CD4-positive, alpha-beta memory T cell (primary cell): ENCODE measurements at regions not wholly inside any gene's neighbourhood (a gene's known extent, or its start where the extent isn't known, plus 50 kb on each side); places are given as distances from the start of the nearest gene placed in this dataset.
"Not testable (repeated sequence)": the region's sequence is repeated elsewhere in the genome, so short reads cannot be mapped to it uniquely, and the experiment has no call there.

Source experiments
- CTCF ChIA-PET: fragments of 350-600 bp; sonication (Branson Sonifier 250); formaldehyde crosslinking; loops from one replicate; lab custom pipeline; 2021; ENCODE audit warnings: inconsistent platforms; ENCODE audit not compliant: partially characterized antibody; lab: Charles Lee
- POLR2A ChIA-PET: fragments of 350-600 bp; sonication (Branson Sonifier 250); formaldehyde crosslinking; loops from one replicate; lab custom pipeline; 2021; ENCODE audit not compliant: partially characterized antibody; lab: Charles Lee
- DNase-seq, 5 donors: peaks; one replicate each; pipeline versions ENCODE4 v3.0.0 to v3.0.0-alpha.2; 2020 to 2022; ENCODE audit warnings: mixed read lengths in 1 of 5
- H3K27ac ChIP-seq: one replicate; pipeline ENCODE4 v1.7.0; 2013; ENCODE audit warnings: low read depth, low read length
- H3K27me3 ChIP-seq: 2 replicates; pipeline ENCODE4 v1.7.0; 2013; ENCODE audit warnings: mild to moderate bottlenecking, low read length, moderate library complexity; ENCODE audit not compliant: insufficient read depth
- H3K36me3 ChIP-seq: 2 replicates; pipeline ENCODE4 v1.7.0; 2013; ENCODE audit warnings: mild to moderate bottlenecking, low read length, moderate library complexity; ENCODE audit not compliant: insufficient read depth
- H3K4me1 ChIP-seq: 2 replicates; pipeline ENCODE4 v1.7.0; 2013; ENCODE audit warnings: mild to moderate bottlenecking, low read length, moderate library complexity; ENCODE audit not compliant: insufficient read depth
- H3K4me3 ChIP-seq, 2 donors: one replicate each; pipeline ENCODE4 v1.7.0; 2013; ENCODE audit warnings: low read length in 2 of 2, mild to moderate bottlenecking in 1 of 2
- H3K9me3 ChIP-seq, 2 donors: one replicate each; pipeline ENCODE4 v1.7.0; 2013; ENCODE audit warnings: low read length in 2 of 2, control low read depth in 1 of 2; ENCODE audit not compliant: control insufficient read depth in 1 of 2
- H3K27ac Mint-ChIP-seq, 7 donors: one replicate each; pipeline ENCODE4 v1.8.0; 2020 to 2021; ENCODE audit warnings: mixed read lengths in 7 of 7, mild to moderate bottlenecking in 6 of 7, inconsistent platforms in 3 of 7, moderate library complexity in 3 of 7
- H3K27me3 Mint-ChIP-seq, 2 donors: one replicate each; pipeline ENCODE4 v1.8.0; 2020 to 2021; ENCODE audit warnings: mixed read lengths in 2 of 2
- H3K36me3 Mint-ChIP-seq, 2 donors: one replicate each; pipeline ENCODE4 v1.8.0; 2020 to 2021; ENCODE audit warnings: mixed read lengths in 2 of 2, inconsistent platforms in 1 of 2, mild to moderate bottlenecking in 1 of 2
- H3K4me1 Mint-ChIP-seq, 4 donors: one replicate each; pipeline ENCODE4 v1.8.0; 2020 to 2021; ENCODE audit warnings: mixed read lengths in 4 of 4, mild to moderate bottlenecking in 1 of 4
- H3K4me3 Mint-ChIP-seq, 8 donors: one replicate each; pipeline ENCODE4 v1.8.0; 2020 to 2021; ENCODE audit warnings: mixed read lengths in 8 of 8, mild to moderate bottlenecking in 7 of 8, moderate library complexity in 6 of 8, inconsistent platforms in 3 of 8
- H3K9me3 Mint-ChIP-seq, 8 donors: one replicate each; pipeline ENCODE4 v1.8.0; 2020 to 2021; ENCODE audit warnings: mixed read lengths in 8 of 8, mild to moderate bottlenecking in 5 of 8, inconsistent platforms in 3 of 8, moderate library complexity in 1 of 8
- intact Hi-C: fragments of 100-400 bp; cut with micrococcal nuclease; formaldehyde crosslinking; loops from one replicate; pipeline ENCODE4 v1.15.1; 2023

DNA sequence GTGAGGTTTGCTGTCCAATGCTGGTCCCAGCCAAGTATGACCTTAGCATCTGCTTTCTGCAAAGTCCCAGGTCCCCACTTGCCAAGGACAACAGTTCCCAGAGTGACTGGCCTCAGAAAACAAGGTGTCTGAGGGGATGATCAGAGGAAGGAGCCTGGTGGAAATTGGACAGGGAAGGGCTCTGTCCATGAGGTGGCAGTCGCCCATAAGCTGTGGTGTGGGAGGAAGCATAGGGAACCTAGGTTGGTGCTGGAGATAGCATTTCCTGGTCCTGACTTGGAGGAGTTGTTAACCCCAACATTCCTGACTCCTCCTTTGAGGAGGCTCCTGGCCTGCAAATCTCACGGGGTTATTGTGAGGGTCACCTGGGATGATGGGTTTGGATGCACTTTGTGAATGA, 77.8 kb downstream of the LIMS4 start:
- H3K27me3 ChIP-seq, H3K27ac Mint-ChIP-seq, H3K4me1 ChIP-seq, H3K36me3 ChIP-seq, H3K27ac ChIP-seq, H3K9me3 ChIP-seq, CTCF ChIA-PET, H3K4me1 Mint-ChIP-seq, H3K36me3 Mint-ChIP-seq, POLR2A ChIA-PET, H3K4me3 Mint-ChIP-seq, intact Hi-C loops, DNase-seq, H3K27me3 Mint-ChIP-seq, H3K4me3 ChIP-seq, H3K9me3 Mint-ChIP-seq: not testable (repeated sequence)

DNA sequence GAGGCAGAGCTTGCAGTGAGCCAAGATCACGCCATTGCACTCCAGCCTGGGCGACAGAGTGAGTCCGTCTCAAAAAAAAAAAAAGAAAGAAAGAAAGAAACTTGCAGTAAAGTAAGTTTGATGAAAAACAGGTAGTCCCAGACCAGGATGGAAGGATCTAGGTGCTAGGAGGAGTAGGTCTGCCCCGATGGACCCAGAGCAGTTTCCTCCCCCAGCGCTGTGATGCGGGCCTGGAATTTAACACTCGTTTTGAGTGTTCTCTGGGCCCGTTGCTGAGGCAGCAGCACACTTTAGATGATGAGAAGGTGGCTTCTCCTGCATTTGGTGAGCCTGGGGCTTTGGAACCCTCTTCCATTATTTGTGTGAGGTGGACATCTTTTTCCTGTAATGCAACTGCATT, 80.2 kb downstream of the LIMS4 start:
- DNase-seq, H3K27me3 ChIP-seq, H3K27ac ChIP-seq, H3K4me3 Mint-ChIP-seq, H3K36me3 ChIP-seq, H3K27ac Mint-ChIP-seq, H3K9me3 Mint-ChIP-seq, H3K4me1 Mint-ChIP-seq, intact Hi-C loops, H3K9me3 ChIP-seq, H3K27me3 Mint-ChIP-seq, POLR2A ChIA-PET, CTCF ChIA-PET, H3K4me3 ChIP-seq, H3K4me1 ChIP-seq, H3K36me3 Mint-ChIP-seq: not testable (repeated sequence)

DNA sequence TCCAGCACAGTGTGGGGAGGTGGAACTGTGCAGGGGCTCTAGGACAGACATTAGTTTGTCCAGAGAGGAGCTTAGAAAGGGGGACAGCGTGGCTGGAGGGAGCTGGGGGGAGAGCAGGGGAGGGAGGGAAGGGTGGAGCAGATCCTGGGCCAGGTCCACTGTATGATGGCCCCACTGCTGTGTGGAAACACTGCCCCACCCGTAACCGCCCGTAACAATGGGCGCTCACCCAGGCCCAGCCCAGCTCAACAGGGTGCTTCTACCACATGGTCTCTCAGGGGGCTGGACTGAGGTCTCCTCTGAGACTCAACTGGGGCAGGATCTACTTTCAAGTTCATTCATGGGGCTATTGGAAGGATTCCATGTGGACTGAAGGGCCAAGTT, 81.6 kb downstream of the LIMS4 start:
- not testable (repeated sequence) for H3K27ac ChIP-seq

DNA sequence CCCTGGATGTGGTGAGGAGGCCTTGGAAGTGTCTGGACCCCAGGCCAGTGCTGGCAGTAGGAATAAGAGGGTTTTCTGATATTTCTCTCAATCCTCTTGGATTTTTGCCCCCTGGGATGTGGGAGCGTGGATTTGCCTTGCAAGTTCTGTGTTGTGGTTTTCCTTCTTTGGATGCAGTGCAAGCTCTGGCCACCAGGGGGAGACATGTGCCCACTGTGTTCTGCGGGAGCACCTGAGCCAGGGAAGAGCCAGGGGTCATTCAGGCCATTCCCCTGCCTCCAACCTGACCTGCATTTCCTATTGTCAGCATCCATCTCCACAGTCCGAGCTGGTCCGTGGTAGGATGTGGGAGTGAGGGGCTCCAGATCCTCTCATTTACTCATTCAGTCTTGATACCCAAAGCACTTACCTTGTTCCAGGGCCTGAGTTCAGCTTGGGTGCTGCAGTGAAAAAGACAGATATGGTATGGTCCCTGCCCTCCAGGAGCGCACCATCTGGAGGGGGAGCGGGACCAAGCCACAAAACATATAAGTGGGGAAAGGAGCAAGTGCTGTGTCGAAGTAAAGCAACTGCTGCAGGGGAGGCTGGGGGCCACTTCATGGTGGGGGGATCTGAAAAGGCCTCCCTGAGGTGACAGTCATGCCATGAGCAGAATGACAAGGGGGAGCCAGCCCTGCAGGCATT, 82.1 kb downstream of the LIMS4 start:
- H3K9me3 Mint-ChIP-seq, H3K4me1 Mint-ChIP-seq, H3K27ac ChIP-seq, H3K4me1 ChIP-seq, intact Hi-C loops, H3K36me3 ChIP-seq, POLR2A ChIA-PET, H3K9me3 ChIP-seq, H3K36me3 Mint-ChIP-seq, H3K27ac Mint-ChIP-seq, CTCF ChIA-PET, H3K4me3 ChIP-seq, H3K27me3 ChIP-seq, H3K27me3 Mint-ChIP-seq, H3K4me3 Mint-ChIP-seq: not testable (repeated sequence)
- DNase-seq, result peak in 1 of 5 donors; percentile 0

More for the DNA sequence above, 81.6 kb downstream of the LIMS4 start:
- intact Hi-C loops, CTCF ChIA-PET, H3K9me3 ChIP-seq, H3K27ac Mint-ChIP-seq, H3K36me3 Mint-ChIP-seq, H3K4me3 ChIP-seq, DNase-seq, H3K27me3 ChIP-seq, H3K4me3 Mint-ChIP-seq, H3K27me3 Mint-ChIP-seq, H3K4me1 Mint-ChIP-seq, H3K36me3 ChIP-seq, H3K4me1 ChIP-seq, POLR2A ChIA-PET, H3K9me3 Mint-ChIP-seq: not testable (repeated sequence)

DNA sequence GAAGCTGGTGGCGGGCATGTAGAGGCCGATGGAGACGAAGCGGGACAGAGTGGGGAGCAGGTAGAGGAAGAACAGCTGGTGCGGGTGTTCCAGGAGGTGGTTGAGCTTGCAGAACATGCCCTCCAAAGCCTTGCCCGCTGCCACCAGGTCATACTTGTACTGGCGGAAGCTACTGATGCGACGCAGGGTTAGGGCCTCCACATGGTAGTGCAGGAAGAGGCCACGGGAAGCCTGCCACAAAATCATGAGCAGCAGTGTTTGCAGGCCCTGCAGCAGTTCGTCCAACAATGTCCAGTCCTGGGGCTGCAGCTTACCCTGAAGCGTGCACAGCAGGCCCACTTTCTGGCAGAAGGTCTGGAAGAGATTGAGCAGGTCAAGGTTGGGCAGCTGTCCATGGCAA, 85.6 kb downstream of the LIMS4 start:
- DNase-seq, result peak in 1 of 5 donors; percentile 7
- H3K27me3 Mint-ChIP-seq, H3K36me3 Mint-ChIP-seq, CTCF ChIA-PET, H3K4me3 ChIP-seq, H3K4me1 ChIP-seq, H3K4me1 Mint-ChIP-seq, intact Hi-C loops, H3K27ac ChIP-seq, H3K27ac Mint-ChIP-seq, H3K9me3 Mint-ChIP-seq, POLR2A ChIA-PET, H3K36me3 ChIP-seq, H3K4me3 Mint-ChIP-seq, H3K9me3 ChIP-seq, H3K27me3 ChIP-seq: not testable (repeated sequence)

DNA sequence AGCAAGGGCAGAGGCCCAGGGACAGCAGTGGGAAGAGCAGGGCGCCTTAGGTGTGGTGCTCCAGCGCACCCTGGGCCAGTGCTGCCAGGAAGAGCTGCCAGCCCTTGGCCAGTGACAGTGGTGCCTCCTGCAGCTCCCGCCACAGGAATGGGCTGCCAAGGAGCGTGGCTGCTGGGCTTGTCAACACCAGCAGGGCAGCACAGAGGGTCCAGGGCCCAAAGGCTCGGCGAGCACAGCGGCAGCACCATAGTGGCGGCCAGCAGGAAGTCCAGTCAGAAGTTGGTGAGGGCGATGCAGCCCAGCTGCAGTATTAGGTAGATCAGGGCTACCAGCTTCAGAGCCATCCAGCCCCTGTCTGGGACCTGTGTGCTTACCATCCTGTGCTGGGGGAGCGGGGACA, 86.1 kb downstream of the LIMS4 start:
- H3K4me3 Mint-ChIP-seq, POLR2A ChIA-PET, H3K4me1 Mint-ChIP-seq, intact Hi-C loops, H3K9me3 Mint-ChIP-seq, H3K27ac Mint-ChIP-seq, CTCF ChIA-PET, H3K27ac ChIP-seq, H3K9me3 ChIP-seq, H3K36me3 Mint-ChIP-seq, H3K27me3 Mint-ChIP-seq, H3K4me3 ChIP-seq, H3K36me3 ChIP-seq, H3K27me3 ChIP-seq, H3K4me1 ChIP-seq: not testable (repeated sequence)
- DNase-seq, result peak in 1 of 5 donors; percentile 7

DNA sequence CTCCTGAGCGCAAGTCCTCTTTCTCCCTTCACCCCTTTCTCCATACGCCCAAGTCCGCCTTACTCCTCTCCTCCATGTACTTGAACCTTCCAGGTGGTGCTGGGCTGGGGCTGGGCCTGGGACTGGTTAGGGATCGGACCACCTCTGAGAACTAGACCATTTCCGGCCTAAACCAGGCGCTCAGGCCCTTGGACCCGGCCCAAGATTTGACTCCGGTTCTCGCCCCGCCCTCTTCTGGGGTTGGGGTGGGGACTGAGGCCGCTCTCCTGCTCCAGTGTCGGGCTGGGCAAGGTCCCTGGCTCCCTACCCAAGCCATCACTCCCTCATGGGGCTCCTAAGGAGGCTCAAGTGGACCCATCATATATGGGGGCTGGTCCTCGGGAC, 87.9 kb downstream of the LIMS4 start:
- H3K4me3 Mint-ChIP-seq, H3K27me3 Mint-ChIP-seq, intact Hi-C loops, H3K4me1 ChIP-seq, H3K27ac Mint-ChIP-seq, DNase-seq, H3K4me3 ChIP-seq, POLR2A ChIA-PET, H3K9me3 ChIP-seq, H3K27ac ChIP-seq, H3K36me3 ChIP-seq, CTCF ChIA-PET, H3K4me1 Mint-ChIP-seq, H3K27me3 ChIP-seq, H3K9me3 Mint-ChIP-seq, H3K36me3 Mint-ChIP-seq: not testable (repeated sequence)

DNA sequence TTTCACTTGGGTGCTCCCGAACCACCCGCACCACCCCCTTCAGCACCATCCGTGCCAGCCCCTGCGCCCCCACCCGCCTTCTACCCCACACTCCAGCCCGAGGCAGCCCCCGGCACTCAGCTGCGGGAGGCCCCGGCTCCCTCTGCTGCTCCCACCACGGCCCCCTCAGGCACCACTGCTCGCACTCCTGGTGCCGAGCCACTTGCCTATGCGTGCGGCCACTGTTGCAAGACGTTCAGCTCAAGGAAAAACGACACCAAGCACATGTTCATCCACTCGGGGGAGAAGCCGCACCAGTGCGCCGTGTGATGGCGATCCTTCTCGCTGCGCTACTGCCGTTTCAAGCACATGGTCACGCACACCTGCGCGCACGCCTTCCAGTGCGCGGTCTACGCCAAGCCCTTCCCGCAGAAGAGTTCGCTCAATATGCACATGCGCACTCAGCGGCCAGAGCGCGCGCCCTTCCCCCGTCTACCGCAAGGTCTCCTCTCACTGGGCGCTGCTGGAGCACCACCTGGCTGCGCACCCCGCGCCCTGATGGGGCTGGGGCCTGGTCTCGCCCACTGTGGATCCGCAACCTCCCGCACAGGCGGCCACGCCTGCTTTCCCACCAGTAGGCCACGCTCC, 88.4 kb downstream of the LIMS4 start:
- H3K27ac Mint-ChIP-seq, H3K27me3 Mint-ChIP-seq, H3K36me3 ChIP-seq, H3K4me1 Mint-ChIP-seq, H3K9me3 Mint-ChIP-seq, H3K4me3 ChIP-seq, H3K4me1 ChIP-seq, POLR2A ChIA-PET, intact Hi-C loops, CTCF ChIA-PET, DNase-seq, H3K9me3 ChIP-seq, H3K4me3 Mint-ChIP-seq, H3K27me3 ChIP-seq, H3K36me3 Mint-ChIP-seq, H3K27ac ChIP-seq: not testable (repeated sequence)
